GM21737 (cell line): ENCODE measurements at regions not wholly inside any gene's neighbourhood (a gene's known extent, or its start where the extent isn't known, plus 50 kb on each side); places are given as distances from the start of the nearest gene placed in this dataset.
"Not testable (repeated sequence)": the region's sequence is repeated elsewhere in the genome, so short reads cannot be mapped to it uniquely, and the experiment has no call there.

Experiments used
- ATAC-seq: cut with Tn5 transposase; IDR thresholded peaks from one replicate; pipeline ENCODE4 v1.9.1; 2021; ENCODE audit warnings: mild to moderate bottlenecking, moderate library complexity; ENCODE audit not compliant: unreplicated experiment

DNA sequence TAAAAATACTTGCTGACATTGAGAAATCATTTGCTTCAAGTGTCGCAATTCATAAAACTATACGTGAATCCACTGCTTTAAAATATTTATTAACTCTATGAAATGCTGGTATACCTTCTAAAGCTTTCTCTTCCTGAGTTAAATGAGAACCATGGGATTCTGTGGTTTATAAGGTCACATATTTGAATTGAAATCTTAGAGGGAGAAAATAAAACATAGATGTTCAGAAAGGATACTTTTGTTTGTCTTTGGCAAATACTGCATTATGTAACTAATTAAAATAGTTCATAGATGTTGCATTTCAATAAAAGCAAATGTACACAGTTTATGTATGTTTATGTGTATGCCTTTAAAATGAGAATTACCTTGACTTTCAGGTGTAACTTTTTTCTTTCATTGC, 250.1 kb downstream of the FAM170A start:
- ATAC-seq, result no peak

DNA sequence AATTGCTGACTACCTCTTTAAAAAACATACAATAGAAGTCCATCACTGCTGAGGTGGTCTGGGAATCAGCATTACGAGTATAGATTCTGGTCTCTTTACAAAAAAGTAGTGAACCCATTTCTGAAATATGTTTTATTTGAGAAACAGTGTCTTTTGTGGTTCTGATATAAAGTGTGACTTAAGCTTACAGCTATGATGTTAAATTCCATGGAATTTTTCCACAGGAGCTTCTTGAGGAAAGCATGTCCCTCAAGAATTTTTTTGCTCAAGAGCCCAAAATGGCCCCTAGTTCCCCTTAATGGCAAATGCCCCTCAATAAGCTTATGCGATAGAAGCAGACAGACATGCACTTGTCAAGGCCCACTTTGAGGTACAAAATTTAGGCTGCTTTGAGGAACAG, 265.7 kb downstream of the FAM170A start:
- no peak for ATAC-seq

DNA sequence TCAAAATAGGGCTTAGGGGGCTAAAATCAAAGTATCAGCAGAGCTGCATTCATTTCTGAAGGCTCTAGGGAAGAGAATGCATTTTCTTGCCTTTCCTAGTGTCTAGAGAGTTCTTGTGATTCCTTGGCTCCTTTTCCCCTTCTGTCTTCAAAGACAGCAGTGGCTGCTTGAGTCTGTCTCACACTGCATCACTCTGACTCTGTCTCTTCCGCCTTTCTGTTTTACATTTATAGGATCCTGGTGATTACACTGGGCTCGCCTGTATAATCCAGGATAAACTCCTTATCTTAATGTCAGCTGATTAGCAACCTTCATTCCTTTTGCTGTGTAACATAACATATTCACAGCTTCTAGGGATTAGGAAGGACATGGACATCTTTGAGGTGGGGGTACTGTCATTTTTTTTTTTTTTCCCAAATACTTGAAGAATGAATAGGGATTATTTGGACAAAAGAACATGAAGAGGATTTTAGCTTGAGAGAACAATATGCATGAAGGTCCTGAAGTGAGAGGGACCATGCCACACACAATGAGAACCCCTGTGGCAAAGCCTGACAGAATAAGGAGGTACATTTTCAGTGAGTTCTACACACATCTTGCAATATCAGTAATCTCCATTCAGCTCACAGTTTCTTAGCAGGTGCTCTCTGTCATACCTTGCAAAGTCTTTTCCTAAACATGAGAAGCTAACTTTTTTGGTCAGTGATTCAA, 267.6 kb downstream of the FAM170A start:
- ATAC-seq, result no peak

DNA sequence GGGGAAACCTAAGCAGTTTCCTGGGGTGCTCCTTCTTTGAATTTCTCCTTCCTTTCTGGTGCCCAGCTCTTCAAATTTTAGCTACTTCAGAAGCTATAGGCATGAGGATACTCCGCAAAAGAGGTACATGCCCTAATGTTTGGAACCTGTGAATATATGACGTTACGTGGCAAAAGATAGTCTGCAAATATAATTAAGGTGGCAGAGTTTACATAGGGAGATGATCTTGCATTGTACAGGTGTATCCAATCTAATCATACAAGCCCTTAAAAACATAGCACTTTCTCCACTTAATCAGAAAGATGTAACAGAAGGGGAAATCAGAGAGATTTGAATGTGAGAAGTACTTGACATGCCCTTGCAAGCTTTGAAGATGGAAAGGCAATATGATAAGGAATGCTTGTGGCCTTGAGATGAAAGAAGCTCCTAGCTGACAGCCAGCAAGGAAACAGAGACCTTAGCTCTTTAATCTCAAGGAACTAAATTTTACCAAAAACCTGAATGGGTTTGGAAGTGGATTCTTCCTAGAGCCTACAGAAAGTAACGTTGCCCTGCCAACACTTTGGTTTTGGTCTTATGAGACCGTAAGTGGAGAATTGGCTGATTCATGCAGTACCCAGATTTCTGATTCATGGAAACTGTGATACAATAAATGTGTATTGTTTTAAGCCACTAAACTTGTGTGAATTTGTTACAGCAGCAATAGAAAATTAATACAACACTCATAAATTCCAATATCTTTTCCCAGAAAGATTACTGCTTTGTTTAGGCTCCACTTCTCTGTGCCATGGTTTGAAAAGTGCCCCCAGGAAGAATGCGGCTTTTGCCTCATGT, 268.4 kb downstream of the FAM170A start:
- no peak for ATAC-seq

DNA sequence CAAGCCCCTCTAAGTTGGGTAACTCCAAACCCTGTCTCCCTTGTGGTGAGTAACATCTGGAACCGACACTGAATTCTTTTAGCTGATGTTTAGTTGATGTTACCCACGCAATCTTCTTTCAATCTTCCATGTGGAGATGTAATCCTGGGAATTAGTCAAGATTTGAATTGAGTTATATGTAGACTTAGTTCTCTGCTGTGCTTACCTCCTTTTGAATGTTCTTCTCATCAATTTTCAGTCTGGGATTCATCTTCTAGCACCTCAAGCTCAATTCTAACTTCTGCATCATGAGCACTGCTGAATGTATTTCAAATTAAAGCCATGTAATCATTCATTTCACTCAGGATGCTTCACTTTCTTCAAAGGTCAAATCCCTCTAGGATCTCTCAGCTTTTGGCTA, 270.6 kb downstream of the FAM170A start:
- ATAC-seq, result no peak

DNA sequence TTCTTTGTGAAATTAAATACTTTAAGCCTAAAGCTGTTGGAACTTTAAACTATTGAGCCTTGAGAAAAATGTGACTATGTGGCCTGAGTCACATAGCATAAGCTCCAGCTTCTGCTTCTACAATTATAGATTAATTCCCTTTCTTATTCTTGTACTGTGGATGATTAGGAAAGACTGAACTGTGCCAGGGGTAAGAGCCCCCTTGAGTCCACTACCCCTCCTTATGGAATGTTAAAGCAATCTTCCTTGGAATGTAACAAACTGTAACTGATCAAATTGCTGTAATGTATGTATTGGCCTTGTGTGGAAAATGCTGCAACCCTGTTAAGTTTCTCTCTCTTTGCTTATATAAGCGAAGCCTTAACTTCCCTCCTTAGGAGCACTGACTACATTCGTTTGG, 273.2 kb downstream of the FAM170A start:
- ATAC-seq, result no peak

DNA sequence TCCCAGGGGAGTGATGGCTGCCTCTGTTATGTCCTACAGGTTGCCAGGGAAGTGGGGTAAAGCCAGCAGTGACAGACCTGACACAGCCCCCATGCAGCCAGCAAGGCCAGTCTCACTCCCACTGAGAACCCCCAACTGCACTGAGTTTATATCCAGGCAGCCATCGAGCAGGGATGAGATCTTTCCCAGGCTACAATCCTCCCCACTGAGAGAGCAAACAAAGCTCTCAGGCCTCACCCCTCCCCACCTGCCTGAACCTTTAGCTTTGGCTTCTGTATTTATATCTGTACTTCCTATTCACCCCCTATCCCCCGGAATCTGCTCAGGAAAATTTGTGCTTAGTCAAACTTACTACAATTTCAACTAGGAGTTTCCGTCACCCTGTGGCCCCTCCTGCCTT, 284.1 kb downstream of the FAM170A start:
- ATAC-seq, result no peak

DNA sequence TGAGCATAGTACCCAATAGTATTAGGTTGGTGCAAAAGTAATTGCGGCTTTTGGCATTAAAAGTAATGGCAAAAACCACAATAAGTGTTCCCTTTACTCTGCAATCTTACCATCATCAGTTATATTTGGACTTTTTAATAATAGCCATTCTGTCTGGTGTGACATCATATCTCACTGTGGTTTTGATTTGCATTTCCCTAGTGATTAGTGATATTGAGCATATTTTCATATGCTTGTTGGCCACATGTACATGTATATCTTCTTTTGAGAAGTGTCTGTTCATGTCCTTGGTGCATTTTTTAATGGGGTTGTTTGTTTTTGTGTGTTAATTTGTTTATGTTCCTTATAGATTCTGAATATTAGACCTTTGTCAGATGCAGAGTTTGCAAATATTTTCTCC, 289.9 kb downstream of the FAM170A start:
- no peak for ATAC-seq

DNA sequence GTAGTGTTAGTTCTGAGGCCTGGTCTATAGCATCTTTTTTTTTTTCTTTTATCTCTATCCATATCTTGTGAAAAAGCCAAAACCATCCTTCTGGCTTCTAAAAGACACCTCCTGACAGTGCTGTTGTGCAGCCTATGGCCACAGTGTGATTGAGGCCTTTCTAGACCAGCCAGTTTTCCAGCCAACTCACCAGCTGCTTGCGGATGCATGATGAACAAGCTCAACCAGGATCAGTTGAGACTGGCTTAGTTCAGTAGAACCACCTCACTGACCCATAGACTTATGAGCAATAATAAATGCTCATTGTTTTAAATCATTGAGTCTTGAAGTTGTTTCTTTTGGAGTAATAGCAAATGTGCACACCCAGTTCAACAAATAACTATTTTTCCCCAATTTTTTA, 296.9 kb downstream of the FAM170A start:
- no peak for ATAC-seq

DNA sequence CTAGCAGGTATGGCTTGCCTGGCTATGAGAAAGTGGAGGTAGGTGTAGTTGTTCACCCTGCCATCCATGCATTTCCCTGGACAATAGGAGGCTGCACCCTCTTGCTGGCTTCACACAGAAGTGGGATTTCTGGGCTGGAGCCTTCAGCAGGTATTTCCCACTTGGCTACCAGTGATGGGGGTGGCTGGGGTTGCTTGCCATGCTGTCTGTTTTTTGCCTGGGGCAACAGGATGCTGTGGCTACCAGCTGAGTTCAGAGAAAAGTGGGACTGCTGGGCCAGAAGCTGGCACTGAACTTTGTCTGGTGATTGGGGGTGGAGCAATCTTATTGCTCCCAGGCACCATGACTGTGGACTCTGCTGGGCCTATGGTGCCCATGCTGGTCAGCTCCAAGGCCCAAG, 299.6 kb downstream of the FAM170A start:
- no peak for ATAC-seq

DNA sequence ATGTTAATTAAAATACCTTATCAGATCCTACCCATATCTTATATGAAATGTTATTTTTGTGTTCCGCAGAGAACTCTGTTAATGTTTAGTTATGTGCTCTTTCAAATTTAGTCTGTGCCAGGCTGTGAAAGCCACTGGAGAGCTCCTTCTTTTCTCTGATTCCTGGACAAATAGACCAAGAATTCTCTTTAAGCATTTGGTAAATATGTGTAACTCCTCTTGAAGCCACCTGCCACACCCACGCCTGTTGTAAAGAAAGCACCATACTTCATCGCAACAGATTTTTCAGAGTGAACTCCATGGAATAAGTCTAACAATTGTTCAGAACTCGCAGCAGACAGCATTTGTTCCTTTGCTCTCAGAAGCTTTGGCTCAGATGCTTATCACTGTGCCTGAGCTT, 301.1 kb downstream of the FAM170A start:
- ATAC-seq, result no peak

DNA sequence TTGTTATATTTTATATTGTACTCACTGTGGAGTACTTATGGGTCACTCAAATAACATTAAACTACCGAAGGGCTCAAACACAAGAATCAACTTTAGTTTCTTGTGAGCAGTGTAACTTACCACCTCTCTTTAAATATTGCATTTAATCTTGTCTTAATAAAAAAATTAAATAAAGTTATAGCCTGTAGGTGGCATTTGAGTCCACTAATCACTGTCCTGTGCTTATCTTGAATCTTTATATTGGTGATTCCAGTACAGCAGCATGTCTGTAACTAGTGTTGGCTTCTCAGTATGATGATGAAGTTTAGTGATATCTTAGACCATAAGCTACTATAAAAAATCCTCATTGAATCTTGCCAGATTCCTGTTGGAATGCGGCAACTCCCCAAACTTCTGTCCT, 313.8 kb downstream of the FAM170A start:
- ATAC-seq, result no peak

DNA sequence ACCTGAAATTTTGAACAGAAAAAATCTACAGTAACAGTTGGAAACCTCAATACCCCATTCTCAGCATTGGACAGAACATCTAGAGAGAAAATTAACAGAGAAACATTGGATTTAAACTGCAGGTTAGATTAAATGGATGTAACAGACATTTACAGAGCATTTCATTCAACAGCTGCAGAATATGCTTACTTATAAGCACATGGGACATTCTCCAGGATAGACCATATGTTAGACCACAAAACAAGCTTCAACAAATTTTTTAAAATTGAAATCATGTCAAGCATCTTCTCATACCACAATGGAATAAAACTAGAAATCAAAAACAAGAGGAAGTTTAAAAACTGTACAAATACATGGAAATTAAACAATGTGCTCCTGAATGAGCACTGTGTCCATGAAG, 316.3 kb downstream of the FAM170A start:
- ATAC-seq, result no peak

DNA sequence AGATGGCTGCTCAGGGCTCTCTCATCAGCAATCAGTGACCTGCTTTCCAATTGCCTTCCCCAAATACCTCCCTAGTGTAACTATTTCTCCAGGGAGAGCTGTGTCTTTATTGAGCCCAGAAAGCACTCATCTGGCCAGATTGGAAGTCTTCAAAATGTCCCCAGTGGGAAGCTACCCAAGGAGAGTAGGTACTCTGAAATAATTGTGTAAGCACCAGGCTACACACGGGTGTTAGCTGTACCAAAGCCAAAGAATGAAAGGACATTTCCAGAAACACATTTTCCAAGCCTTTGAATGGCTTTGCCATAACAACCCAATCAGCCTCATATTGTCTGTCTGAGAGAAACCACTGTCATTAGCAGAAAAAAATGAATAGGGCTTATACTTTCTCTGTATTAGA, 318.8 kb downstream of the FAM170A start:
- ATAC-seq, result no peak

DNA sequence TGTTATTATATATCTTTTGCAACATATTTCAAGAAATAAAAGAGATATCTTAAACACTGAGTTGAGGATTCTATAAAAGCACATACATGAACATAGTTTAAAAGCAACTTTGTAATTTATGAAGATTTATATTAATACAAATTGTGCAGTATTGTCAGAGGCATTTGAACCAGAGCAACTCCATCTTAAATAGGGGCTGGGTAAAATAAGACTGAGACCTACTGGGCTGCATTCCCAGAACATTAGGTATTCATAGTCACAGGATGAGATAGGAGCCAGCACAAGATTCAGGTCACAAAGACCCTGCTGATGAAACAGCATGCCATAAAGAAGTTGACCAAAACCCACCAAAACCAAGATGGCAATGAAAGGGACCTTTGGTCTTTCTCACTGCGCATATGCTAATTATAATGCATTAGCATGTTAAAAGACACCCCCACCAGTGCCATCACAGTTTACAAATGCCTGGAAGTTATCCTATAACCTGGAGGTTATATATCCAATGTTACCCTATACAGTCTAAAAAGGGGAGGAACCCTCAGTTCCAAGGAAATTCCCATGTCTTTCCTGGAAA, 320.2 kb downstream of the FAM170A start:
- ATAC-seq, result no peak

DNA sequence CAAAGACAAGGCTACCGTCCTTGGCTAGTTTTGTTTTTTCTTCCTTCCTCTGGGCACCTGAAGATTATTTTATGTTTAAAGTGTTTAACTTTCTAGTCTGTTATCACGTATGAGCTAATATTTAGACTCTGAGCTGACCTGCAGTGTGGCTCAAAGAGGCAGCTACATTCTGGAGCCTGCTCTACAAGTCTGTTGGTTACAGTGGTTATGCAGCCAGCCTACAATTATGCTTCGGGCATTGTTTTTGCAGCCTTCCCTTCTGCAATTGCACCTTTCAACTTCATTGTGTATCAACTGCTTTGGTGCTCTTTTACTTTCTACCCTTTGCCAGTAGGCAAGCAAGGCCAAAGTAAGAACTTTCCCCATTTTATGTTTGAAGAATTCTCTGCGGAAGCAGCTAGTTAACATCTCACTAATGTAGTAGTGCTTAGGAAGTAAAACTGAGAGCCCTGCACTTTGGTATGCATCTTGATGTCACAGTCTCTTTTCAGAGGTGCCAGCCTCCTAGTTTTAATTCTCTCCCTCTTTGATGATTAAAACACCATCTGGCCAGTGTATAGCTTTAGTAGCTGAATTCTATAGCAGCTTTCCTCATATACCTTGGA, 322.1 kb downstream of the FAM170A start:
- ATAC-seq, result no peak

DNA sequence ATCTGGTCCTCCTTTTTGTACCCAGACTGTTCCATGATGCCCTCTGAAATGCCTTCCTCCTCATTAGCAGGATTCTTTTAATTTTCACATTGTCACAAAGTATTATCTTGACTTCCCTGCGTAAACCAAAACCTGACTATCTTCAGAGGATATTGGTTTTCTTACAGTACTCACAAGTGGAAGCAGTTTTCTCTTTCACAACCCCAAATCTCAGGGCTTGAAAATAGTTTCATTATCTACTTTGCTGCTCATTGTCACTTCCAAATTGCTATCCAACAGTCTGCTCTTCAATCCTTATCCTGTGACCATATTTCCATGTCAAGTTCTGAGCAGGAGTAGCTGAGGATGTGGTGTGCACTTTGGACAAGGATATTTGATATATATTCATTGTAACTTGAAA, 324.1 kb downstream of the FAM170A start:
- ATAC-seq, result no peak

DNA sequence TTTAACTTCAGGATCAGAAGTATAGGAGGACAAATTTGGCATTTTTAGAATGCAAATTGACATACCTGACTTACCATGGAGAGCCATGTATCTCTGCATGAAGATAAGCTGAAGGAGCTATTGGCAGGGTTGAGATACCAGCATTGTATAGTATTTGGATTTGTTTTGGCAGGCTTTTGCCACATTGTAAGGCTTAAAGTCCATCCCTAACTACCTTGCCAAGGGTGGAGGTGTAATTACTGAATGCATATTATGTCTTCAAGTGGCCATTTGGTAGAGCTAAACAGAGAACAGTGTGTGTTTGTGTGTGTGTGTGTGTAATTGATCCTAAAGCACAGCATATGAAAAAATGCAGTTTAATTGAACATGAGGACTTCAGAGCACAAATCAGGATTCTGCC, 324.7 kb downstream of the FAM170A start:
- ATAC-seq, result no peak

DNA sequence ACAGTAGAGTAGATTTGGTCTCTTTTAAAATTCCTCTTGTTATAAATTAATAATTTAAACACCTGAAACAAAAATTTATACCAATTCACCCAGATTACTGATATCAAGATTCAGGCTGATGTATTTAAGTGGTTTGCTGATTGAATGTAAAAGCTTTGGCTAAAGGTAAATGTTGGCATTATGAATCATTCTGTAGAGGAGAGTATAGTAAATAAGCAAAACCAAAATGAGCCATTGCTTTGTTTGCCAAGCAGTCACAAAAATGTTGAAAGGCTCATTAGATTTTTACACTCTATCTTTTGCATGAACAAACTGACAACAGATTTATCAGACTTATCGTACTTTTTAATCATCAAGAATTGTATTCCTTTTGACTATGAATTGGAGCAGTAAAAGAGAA, 332.6 kb downstream of the FAM170A start:
- no peak for ATAC-seq

DNA sequence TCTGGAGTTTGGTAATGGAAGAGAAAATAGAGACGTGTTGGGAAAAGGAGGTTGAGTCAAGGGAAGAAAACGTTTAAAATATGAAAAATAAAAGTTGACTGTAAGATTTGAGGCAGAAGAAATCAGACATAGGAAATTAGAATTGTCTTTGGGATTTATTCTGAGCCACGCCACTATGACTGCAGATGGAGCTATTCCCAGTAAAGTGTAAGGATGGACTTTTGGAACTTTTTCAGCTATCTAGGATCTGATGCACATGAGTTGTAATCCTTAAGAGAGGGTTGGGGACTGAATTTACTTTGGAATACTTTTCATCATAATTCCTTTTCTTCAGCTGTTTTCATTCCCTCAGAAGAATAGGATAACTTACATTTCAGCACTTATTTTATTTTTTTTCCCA, 336.7 kb downstream of the FAM170A start:
- no peak for ATAC-seq

DNA sequence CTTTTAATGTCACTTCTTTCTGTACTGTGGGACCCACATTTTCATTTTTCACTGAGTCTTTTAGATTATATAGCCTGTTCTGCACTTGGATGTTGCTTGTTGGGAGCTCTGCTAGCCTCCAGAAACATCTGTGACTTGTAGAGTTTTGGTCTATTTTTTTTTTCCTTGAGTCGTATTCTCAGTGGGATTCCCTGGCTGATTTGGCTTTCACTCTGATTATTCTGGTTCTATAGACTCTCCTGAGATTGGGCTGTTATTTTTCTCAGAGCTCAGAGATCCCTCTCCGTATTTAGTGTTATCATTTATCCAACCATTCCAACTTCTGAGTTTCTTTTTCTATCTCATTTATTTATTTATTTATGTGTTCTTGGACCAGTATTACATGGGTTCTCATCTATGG, 339.3 kb downstream of the FAM170A start:
- no peak for ATAC-seq

DNA sequence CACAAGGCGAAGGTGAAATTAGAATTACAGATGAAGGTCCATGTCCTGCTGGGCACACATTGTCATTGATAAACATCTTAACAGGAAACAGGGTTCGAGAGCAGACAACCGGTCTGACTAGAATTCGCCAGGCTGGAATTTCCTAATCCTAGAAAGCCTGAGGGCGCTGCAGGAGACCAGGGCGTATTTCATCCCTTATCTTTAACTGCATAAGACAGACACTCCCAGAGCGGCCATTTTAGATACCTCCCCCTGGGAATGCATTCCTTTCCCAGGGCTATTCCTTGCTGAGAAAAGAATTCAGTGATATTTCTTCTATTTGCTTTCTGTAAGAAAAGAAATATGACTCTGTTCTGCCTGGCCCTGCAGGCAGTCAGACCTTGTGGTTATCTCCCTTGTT, 357.7 kb downstream of the FAM170A start:
- ATAC-seq, result not testable (repeated sequence)
